Mammary epithelial cell (primary cell): ENCODE measurements at regions not wholly inside any gene's neighbourhood (a gene's known extent, or its start where the extent isn't known, plus 50 kb on each side); places are given as distances from the start of the nearest gene placed in this dataset.

Experiments used
- CTCF ChIP-seq, 2 donors: IDR thresholded peaks in 1 of 2; conservative IDR thresholded peaks in 1 of 2; 2 replicates each; pipeline ENCODE4 v1.5.1; 2011 to 2012; ENCODE audit warnings: inconsistent platforms in 2 of 2, low read length in 2 of 2, mild to moderate bottlenecking in 2 of 2, control low read depth in 1 of 2, low read depth in 1 of 2; ENCODE audit not compliant: insufficient read depth in 1 of 2; ENCODE audit errors: extremely low read depth in 1 of 2
- EZH2 ChIP-seq: IDR thresholded peaks from 2 replicates; pipeline ENCODE4 v1.6.1; 2012; ENCODE audit warnings: low read length, inconsistent platforms, borderline replicate concordance

GRCh38 chr5:85148701-85149100, 764.0 kb upstream of the EDIL3 start:
- TF ChIP-seq CTCF (conservative IDR thresholded peaks at IDR 0.05 in 1 of 2, IDR thresholded peaks at IDR 0.05 in 1 of 2; ENCODE audit: extremely low read depth in 1 of 2, insufficient read depth in 1 of 2, low read depth in 1 of 2, low read length in 2 of 2) (no peak), EZH2 (no peak)
